ENCODE measurements at regions not wholly inside any gene's neighbourhood (a gene's known extent, or its start where the extent isn't known, plus 50 kb on each side); places are given as distances from the start of the nearest gene placed in this dataset.

DNA sequence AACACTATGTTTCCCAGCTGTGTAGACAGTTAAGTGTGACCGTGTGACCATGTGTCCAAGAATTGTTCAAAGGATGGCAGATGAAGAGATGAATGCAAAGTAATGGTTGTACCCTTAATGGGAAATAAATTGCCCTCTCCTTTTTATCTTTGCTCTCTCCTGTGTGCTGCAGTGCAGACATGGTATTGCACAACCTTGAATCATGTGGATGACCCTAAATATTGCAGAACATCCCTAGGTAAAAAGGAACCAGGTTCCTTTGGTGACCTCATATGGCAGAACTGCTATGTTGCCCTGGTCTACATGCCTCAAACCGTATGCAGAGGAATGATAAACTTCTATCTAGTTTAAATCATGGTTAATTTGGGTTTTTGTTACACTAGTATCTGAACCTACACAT is 81.7 kb upstream of the CTNND2 start:
- H4K20me1 ChIP-seq (ENCODE audit: control insufficient read depth, extremely low read depth, insufficient read depth, low read length) = no peaks in the 10 kb centered on the region
- no peaks in the 10 kb centered on the region for H3K27me3 ChIP-seq (ENCODE audit: control insufficient read depth, insufficient read depth, low read length)
- H3K4me3 ChIP-seq (replicated peaks in 1 of 4; ENCODE audit: control extremely low read depth in 1 of 4, insufficient read depth in 1 of 4, low read depth in 3 of 4, low read length in 4 of 4) = no peak overlapping the region
- H2AFZ ChIP-seq (ENCODE audit: low read length) = no peak overlapping the region
- DNase-seq (ENCODE audit: low read depth in 2 of 2) = no peak
- no peaks in the 10 kb centered on the region for H3K9me3 ChIP-seq (ENCODE audit: control insufficient read depth, insufficient read depth, low read depth, low read length)
- no peaks in the 10 kb centered on the region for H3K36me3 ChIP-seq (ENCODE audit: control insufficient read depth, insufficient read depth, low read length)
- H3K79me2 ChIP-seq (ENCODE audit: control insufficient read depth, insufficient read depth, low read length) = no peaks in the 10 kb centered on the region
- no peak overlapping the region for H3K4me2 ChIP-seq (ENCODE audit: extremely low read depth, insufficient read depth, low read length)
- no peak overlapping the region for H3K27ac ChIP-seq (ENCODE audit: insufficient read depth, low read length)
- H3K9ac ChIP-seq (ENCODE audit: insufficient read depth, low read length) = no peak overlapping the region
- TF ChIP-seq, protein P1, sequence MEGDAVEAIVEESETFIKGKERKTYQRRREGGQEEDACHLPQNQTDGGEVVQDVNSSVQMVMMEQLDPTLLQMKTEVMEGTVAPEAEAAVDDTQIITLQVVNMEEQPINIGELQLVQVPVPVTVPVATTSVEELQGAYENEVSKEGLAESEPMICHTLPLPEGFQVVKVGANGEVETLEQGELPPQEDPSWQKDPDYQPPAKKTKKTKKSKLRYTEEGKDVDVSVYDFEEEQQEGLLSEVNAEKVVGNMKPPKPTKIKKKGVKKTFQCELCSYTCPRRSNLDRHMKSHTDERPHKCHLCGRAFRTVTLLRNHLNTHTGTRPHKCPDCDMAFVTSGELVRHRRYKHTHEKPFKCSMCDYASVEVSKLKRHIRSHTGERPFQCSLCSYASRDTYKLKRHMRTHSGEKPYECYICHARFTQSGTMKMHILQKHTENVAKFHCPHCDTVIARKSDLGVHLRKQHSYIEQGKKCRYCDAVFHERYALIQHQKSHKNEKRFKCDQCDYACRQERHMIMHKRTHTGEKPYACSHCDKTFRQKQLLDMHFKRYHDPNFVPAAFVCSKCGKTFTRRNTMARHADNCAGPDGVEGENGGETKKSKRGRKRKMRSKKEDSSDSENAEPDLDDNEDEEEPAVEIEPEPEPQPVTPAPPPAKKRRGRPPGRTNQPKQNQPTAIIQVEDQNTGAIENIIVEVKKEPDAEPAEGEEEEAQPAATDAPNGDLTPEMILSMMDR (conservative IDR thresholded peaks at IDR 0.05 in 1 of 2, IDR thresholded peaks at IDR 0.05 in 1 of 2; ENCODE audit: low read depth in 1 of 2, low read length in 2 of 2) = no peak
- no peak for TF ChIP-seq EZH2 (IDR thresholded peaks at IDR 0.05; ENCODE audit: low read length, missing control alignments)
- no peaks in the 10 kb centered on the region for H3K4me1 ChIP-seq (ENCODE audit: control insufficient read depth, extremely low read depth, insufficient read depth, low read length)

DNA sequence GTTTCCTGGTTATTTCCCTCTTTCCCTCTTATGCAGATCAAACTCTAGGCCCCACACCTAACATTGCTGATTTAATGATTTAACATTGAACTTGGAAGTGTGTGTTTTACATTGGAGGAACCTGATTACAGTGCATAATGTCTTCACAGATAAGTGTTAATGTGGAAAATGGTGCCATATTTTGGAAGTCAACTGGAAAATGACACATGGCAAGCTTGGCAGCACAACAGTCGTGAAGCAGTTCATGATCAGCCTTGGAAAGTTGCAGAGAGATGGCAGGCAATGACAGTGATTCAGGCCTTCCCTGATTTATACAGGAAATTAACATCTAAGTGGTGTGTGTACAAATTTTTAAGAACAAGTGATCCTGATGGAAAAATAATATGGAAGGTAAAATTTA is 80.0 kb upstream of the CTNND2 start:
- no peak overlapping the region for H3K9ac ChIP-seq (ENCODE audit: insufficient read depth, low read length)
- no peak overlapping the region for H3K4me2 ChIP-seq (ENCODE audit: extremely low read depth, insufficient read depth, low read length)
- H3K9me3 ChIP-seq (ENCODE audit: control insufficient read depth, insufficient read depth, low read depth, low read length) = no peaks in the 10 kb centered on the region
- no peaks in the 10 kb centered on the region for H3K4me1 ChIP-seq (ENCODE audit: control insufficient read depth, extremely low read depth, insufficient read depth, low read length)
- TF ChIP-seq, protein P1 (conservative IDR thresholded peaks at IDR 0.05 in 1 of 2, IDR thresholded peaks at IDR 0.05 in 1 of 2; ENCODE audit: low read depth in 1 of 2, low read length in 2 of 2) = no peak
- no peak for TF ChIP-seq EZH2 (IDR thresholded peaks at IDR 0.05; ENCODE audit: low read length, missing control alignments)
- no peak for DNase-seq (ENCODE audit: low read depth in 2 of 2)
- no peaks in the 10 kb centered on the region for H3K27me3 ChIP-seq (ENCODE audit: control insufficient read depth, insufficient read depth, low read length)
- no peak overlapping the region for H3K4me3 ChIP-seq (replicated peaks in 1 of 4; ENCODE audit: control extremely low read depth in 1 of 4, insufficient read depth in 1 of 4, low read depth in 3 of 4, low read length in 4 of 4)
- no peaks in the 10 kb centered on the region for H3K79me2 ChIP-seq (ENCODE audit: control insufficient read depth, insufficient read depth, low read length)
- no peaks in the 10 kb centered on the region for H4K20me1 ChIP-seq (ENCODE audit: control insufficient read depth, extremely low read depth, insufficient read depth, low read length)
- H3K36me3 ChIP-seq (ENCODE audit: control insufficient read depth, insufficient read depth, low read length) = no peaks in the 10 kb centered on the region
- no peak overlapping the region for H3K27ac ChIP-seq (ENCODE audit: insufficient read depth, low read length)
- H2AFZ ChIP-seq (ENCODE audit: low read length) = no peak overlapping the region

DNA sequence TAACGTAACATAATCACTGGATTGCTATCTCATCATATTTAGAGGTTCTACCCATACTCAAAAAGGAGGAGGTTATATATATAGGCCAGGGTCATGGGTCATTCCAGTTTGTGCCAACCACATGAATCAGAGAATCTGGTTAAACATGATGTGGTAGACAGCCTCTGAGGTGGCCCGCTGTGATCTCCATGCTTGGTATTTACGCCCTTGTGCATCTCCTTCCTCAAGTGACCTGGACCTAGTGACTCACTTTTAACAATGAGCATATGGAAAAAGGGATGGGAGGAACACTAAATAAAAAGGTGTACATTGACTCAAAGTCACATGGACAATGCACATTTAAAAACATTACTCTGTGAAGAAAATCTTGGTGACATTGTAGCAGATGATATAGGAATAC is 77.7 kb upstream of the CTNND2 start:
- Histone ChIP-seq H3K79me2 (ENCODE audit: control insufficient read depth, insufficient read depth, low read length) (no peaks in the 10 kb centered on the region), H3K4me3 (replicated peaks in 1 of 4; ENCODE audit: control extremely low read depth in 1 of 4, insufficient read depth in 1 of 4, low read depth in 3 of 4, low read length in 4 of 4) (no peak overlapping the region), H3K27me3 (ENCODE audit: control insufficient read depth, insufficient read depth, low read length) (no peaks in the 10 kb centered on the region), H3K9ac (ENCODE audit: insufficient read depth, low read length) (no peak overlapping the region), H3K27ac (ENCODE audit: insufficient read depth, low read length) (no peak overlapping the region), H3K4me2 (ENCODE audit: extremely low read depth, insufficient read depth, low read length) (no peak overlapping the region), H4K20me1 (ENCODE audit: control insufficient read depth, extremely low read depth, insufficient read depth, low read length) (no peaks in the 10 kb centered on the region), H3K36me3 (ENCODE audit: control insufficient read depth, insufficient read depth, low read length) (no peaks in the 10 kb centered on the region), H3K9me3 (ENCODE audit: control insufficient read depth, insufficient read depth, low read depth, low read length) (no peaks in the 10 kb centered on the region), H2AFZ (ENCODE audit: low read length) (no peak overlapping the region), H3K4me1 (ENCODE audit: control insufficient read depth, extremely low read depth, insufficient read depth, low read length) (no peaks in the 10 kb centered on the region)
- TF ChIP-seq, protein P1 (conservative IDR thresholded peaks at IDR 0.05 in 1 of 2, IDR thresholded peaks at IDR 0.05 in 1 of 2; ENCODE audit: low read depth in 1 of 2, low read length in 2 of 2) = no peak
- no peak for TF ChIP-seq EZH2 (IDR thresholded peaks at IDR 0.05; ENCODE audit: low read length, missing control alignments)
- DNase-seq (ENCODE audit: low read depth in 2 of 2) = no peak

All from fibroblast of lung (primary cell).